ENCODE measurements at regions not wholly inside any gene's neighbourhood (a gene's known extent, or its start where the extent isn't known, plus 50 kb on each side); places are given as distances from the start of the nearest gene placed in this dataset.

GRCh38 chr10:121266370-121266769 lies 331.9 kb downstream of the FGFR2 start:
- Histone ChIP-seq H3K36me3 (no peaks in the 10 kb centered on the region), H3K27me3 (no peaks in the 10 kb centered on the region), H3K4me1 (peaks cover 0 to 34% (median 8%) of the 10 kb centered on the region in 3 donors), H3K4me3 (no peak overlapping the region), H3K9me3 (no peaks in the 10 kb centered on the region), H3K27ac (no peak overlapping the region)
- intact Hi-C loops (cut with DNase I): no loop called here
- 55 to 65% methylated on average over 5 of the region's 5 CpGs for WGBS, 2 donors
- TF ChIP-seq CTCF (IDR thresholded peaks at IDR 0.05) (no peak), POLR2A (IDR thresholded peaks at IDR 0.05) (no peak)
- DNase-seq: no peak

- intact Hi-C loops (cut with DNase I): no loop called here
- no peaks in the 10 kb centered on the region for H3K27me3 ChIP-seq
- DNase-seq: no peak
These were observed 330.8 kb downstream of the FGFR2 start for GRCh38 chr10:121267236-121268003.

GRCh38 chr10:121268363-121268762 lies 329.9 kb downstream of the FGFR2 start:
- Histone ChIP-seq H3K27ac (no peak overlapping the region), H3K27me3 (no peaks in the 10 kb centered on the region), H3K9me3 (no peaks in the 10 kb centered on the region), H3K4me1 (peaks cover 0 to 27% (median 3%) of the 10 kb centered on the region in 3 donors), H3K4me3 (no peak overlapping the region), H3K36me3 (no peaks in the 10 kb centered on the region)
- WGBS, 2 donors: 76 to 78% methylated on average over 5 of the region's 5 CpGs
- no peak for TF ChIP-seq CTCF (IDR thresholded peaks at IDR 0.05)
- TF ChIP-seq POLR2A (IDR thresholded peaks at IDR 0.05): no peak
- DNase-seq: no peak
- intact Hi-C loops (cut with DNase I): no loop called here

More at GRCh38 chr10:121267236-121268003, 330.8 kb downstream of the FGFR2 start:
- Histone ChIP-seq H3K4me1 (peaks cover 0 to 34% (median 8%) of the 10 kb centered on the region in 3 donors), H3K9me3 (no peaks in the 10 kb centered on the region), H3K27ac (no peak overlapping the region), H3K36me3 (no peaks in the 10 kb centered on the region), H3K4me3 (no peak overlapping the region)
- TF ChIP-seq CTCF (IDR thresholded peaks at IDR 0.05) (no peak), POLR2A (IDR thresholded peaks at IDR 0.05) (no peak)
- WGBS, 2 donors: 87 to 95% methylated on average over 11 of the region's 11 CpGs

- Histone ChIP-seq H3K36me3 (no peaks in the 10 kb centered on the region), H3K27me3 (no peaks in the 10 kb centered on the region), H3K27ac (no peak overlapping the region), H3K9me3 (no peaks in the 10 kb centered on the region), H3K4me1 (peaks cover 0 to 21% (median under 1%) of the 10 kb centered on the region in 3 donors), H3K4me3 (no peak overlapping the region)
- intact Hi-C loops (cut with DNase I): no loop called here
- WGBS, 2 donors: 69 to 81% methylated on average over 4 of the region's 4 CpGs
- DNase-seq: no peak
- no peak for TF ChIP-seq CTCF (IDR thresholded peaks at IDR 0.05)
- no peak for TF ChIP-seq POLR2A (IDR thresholded peaks at IDR 0.05)
These were observed 329.3 kb downstream of the FGFR2 start for GRCh38 chr10:121268863-121269432.

- no peaks in the 10 kb centered on the region for H3K36me3 ChIP-seq
- H3K4me3 ChIP-seq: no peak overlapping the region
- DNase-seq: no peak
- no peak overlapping the region for H3K27ac ChIP-seq
- no peak for TF ChIP-seq CTCF (IDR thresholded peaks at IDR 0.05)
- no peak for TF ChIP-seq POLR2A (IDR thresholded peaks at IDR 0.05)
- 79 to 82% methylated on average over 5 to 7 of the region's 7 CpGs for WGBS, 2 donors
- H3K27me3 ChIP-seq: no peaks in the 10 kb centered on the region
- intact Hi-C loops (cut with DNase I): no loop called here
- no peaks in the 10 kb centered on the region for H3K9me3 ChIP-seq
- H3K4me1 ChIP-seq: peaks cover 0 to 3% (median 0%) of the 10 kb centered on the region in 3 donors
These were observed 327.3 kb downstream of the FGFR2 start for GRCh38 chr10:121270906-121271305.
